Activated CD4-positive, alpha-beta T cell treated with anti-CD3 and anti-CD28 coated beads, Interleukin-2, Interleukin-6, amounts not matched to agents 100 ng/mL and 50 ng/mL, durations not matched to agents 16 hours and 8 hours (primary cell): ENCODE measurements at regions not wholly inside any gene's neighbourhood (a gene's known extent, or its start where the extent isn't known, plus 50 kb on each side); places are given as distances from the start of the nearest gene placed in this dataset.

Source experiments
- DNase-seq: peaks from one replicate; pipeline ENCODE4 v3.0.0-alpha.2; 2020

DNA sequence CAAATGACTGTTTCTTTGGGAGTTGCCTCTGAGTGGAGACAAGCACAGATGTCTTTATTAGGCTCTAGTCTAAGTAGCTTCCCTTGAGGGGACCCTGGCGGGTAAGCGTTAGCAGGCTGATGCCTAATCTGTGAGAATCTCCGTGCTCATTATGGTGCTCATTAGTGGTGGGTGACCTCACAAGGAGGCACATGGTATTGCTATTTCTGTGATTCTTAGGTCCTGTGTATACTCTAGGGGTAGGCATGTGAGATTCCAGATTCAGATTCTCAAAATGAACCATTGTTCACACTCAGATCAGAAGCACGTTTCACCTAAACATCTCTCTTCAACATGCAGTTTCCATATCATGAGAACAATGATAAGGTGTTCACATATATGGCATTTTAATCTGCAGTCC, 809.7 kb downstream of the NR2F2 start:
- DNase-seq: no peak

GRCh38 chr15:97141360-97141759, 810.9 kb downstream of the NR2F2 start:
- DNase-seq: no peak

DNA sequence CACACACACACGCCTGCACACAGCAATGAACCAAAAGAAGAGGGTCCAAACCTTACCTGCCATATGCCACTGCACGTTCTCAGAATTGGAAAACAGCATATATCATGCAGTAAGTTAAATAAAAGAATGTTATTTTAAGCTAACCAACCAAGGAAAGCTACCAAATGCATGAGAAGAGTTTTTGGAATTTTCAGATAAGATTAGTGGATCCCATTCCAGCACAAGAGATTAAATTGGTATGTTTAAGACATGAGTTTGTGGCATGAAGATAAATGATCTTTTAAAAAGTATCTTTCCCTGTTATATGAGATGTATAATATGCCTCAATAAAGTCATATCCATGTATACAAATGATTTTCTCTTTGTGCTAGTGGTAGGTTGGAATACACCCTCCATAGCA, 811.4 kb downstream of the NR2F2 start:
- no peak for DNase-seq

- DNase-seq: no peak
These were observed 813.3 kb downstream of the NR2F2 start for GRCh38 chr15:97143592-97144376.

DNA sequence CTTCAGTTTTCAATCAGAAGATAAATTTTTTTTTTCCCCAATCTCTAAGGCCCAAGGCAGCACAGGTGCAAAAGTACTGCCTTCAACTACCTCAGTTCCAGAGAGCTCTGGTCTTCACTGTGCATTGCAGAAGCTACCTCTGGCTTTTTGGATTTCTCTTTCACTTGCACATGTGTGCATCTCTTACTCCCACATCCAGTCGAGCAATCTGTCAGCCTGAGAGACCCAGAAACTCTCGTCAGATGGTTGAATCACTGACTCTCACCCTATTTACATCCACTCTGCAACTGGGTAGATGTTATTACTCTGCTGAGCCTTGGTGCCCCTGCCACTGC, 813.8 kb downstream of the NR2F2 start:
- no peak for DNase-seq

GRCh38 chr15:97146929-97147870, 813.3 kb upstream of the ARRDC4 start:
- no peak for DNase-seq

DNA sequence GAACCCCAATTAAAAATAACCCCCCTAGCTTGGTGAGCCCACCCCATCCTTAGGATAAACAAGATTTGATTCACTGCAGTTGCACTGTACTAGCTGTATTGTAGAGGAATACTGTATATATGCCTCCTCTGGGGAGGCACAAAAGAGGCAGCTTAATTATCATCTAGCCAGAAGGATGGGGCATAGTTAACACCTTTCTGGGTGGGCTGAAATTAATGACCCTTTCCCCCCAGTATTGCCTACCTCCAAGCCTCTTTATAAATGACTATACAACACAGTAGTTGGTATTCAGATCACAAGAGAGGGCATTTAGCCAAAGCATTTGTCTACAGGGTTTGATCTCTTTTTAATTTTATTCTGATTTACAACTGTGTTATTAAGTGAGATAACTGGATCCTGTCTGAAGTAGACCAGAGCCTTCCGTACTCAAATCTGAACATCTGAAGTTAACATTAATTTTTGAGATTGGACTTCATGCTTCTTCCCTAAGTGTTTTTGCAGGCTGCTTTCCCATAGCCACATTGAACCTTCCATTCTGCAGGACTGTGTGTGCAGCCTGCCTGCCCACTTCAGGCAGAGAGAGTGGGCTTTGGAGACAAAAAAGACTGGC, 807.0 kb upstream of the ARRDC4 start:
- DNase-seq: no peak

GRCh38 chr15:97156739-97157265, 803.7 kb upstream of the ARRDC4 start:
- no peak for DNase-seq

DNA sequence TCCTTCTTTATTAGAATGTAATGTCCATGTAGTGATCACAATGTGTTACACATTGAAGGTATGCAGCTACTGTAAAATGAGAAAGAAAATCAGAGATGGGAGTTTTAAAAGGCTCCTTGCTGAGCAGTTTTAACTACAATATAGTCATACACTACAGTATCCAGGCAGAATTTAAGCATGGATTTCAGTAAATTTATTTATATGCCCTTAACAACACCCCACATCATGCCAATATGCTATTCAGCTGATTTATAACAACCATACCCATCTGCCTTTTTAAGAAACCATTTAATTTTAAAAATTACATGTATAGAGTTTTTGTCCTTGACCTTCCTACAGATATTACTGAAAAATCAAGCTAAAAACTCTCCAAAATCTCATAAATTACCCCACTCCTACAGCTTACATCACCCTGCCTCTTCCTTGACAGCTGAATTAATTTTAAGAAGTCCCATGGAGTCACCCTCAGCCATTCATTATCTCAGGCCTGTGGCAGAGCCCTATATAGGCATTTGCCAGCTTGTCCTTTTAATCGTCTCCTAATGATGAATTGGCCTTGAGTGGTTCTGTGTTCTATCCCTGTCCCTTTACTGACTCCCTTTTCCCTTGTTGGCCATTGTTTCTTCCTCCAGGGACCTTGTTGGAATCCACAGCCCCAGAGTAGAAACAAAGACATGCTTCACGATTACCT, 797.6 kb upstream of the ARRDC4 start:
- DNase-seq: no peak

- no peak for DNase-seq
These were observed 795.3 kb upstream of the ARRDC4 start for GRCh38 chr15:97165205-97165604.

- DNase-seq: no peak
These were observed 791.6 kb upstream of the ARRDC4 start for GRCh38 chr15:97168704-97169475.

GRCh38 chr15:97171556-97171955, 788.9 kb upstream of the ARRDC4 start:
- no peak for DNase-seq

DNA sequence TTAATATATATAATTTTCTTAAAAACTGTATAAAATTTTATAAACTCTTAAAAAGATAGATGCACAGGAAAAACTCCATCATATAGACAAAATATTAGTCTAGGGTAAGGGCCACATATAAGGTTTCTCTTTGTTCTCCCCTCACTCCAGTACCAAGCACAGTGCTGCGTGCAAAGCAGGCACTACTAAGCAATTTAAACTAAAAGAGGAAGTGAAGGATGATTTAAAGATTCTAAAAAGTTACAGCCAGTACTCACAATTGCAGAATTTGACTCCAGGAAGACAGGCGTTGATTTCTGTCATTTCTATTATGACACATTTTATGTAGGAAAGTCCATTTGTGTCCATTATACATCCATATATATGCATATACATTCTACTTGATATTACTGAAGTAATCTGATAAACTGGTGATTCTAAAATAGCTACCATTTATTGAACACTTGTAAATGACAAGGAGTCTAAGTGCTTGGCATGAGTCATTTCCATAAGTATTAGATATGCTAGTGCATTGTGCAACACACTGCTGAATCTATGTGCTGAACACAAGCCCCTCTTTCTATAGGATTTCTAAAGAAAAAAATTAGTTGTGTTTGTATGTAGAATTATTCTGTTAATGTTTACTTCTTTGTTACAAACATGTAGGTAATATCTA, 785.5 kb upstream of the ARRDC4 start:
- DNase-seq: no peak

- no peak for DNase-seq
These were observed 783.3 kb upstream of the ARRDC4 start for GRCh38 chr15:97177151-97177577.

- DNase-seq: no peak
These were observed 777.9 kb upstream of the ARRDC4 start for GRCh38 chr15:97182581-97182980.

DNA sequence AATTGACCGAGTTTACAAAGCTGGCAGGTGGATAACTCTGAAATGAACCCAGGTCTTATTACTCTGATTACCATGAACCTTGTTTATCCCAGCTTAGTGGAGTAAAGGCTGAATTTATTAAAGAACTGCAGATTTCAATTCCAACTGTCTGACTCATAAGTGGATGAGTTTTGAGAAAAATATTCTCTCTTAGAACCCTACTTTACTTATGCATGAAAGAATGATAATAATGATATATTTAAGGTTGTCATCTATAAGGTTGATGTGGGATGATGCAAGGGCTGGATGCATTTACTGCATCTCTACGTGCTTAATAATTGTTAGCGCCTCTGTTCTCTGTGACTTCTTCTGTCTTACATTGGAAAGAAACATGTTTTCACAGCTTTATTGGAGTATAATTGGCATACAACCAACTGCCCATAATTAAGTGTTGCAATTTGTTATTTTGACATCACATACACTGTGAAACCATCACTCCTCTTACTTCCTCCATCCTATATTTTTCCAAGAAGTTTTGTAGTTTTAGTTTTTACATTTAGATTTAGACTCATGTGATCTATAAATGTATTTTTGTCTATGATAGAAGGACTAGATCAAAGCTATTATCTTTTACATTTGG, 771.2 kb upstream of the ARRDC4 start:
- no peak for DNase-seq

DNA sequence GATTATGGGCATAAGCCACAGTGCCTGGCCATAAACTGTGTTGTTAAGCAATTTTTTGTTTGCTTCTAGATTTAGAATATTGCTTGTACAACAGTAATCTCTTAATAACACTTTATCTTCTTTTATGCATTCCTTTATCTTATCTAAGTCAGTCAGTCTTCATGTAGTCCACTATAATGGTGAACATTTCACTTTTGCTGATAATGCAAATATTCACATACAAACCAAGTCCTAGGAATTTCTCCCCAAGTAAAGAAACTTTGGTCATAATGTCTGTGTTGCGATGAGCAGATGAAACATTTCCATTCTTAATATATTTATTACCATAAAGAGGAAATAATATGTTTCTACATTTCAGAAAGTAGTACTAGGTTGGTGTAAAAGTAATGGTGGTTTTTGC, 765.8 kb upstream of the ARRDC4 start:
- DNase-seq: no peak

- DNase-seq: no peak
These were observed 764.2 kb upstream of the ARRDC4 start for GRCh38 chr15:97196048-97197014.

GRCh38 chr15:97199393-97200051, 761.0 kb upstream of the ARRDC4 start:
- DNase-seq: no peak
